ENCODE measurements at regions not wholly inside any gene's neighbourhood (a gene's known extent, or its start where the extent isn't known, plus 50 kb on each side); places are given as distances from the start of the nearest gene placed in this dataset.

DNA sequence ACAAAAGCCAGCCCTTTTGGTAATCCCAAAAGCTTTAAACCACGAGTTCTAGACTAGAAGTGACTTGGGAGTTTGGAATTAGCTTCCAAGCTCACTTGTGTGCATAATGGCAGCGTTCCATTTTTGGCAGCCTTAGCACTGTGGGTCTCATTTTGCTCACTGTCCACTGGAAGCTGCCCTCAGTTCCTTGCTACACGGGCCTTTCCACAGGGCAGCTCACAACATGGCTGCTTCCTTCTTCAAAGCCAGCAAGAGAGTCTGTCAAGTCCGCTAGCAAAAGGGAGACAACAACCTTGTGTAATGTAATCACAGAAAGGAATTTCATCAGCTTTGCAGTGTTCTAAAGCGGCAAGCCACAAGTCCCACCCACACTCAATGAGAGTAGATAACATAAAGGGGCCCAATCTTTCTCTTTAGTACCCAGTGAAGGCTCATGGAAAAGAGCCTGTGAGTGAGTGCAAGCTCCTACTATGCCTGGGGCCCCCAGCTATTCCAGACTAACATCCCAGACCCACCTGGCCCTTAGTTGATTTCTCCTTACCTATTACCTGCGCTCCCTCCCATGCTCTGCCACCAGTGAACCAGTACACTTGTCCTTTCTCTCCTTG, 168.5 kb upstream of the FOXN2 start:
- no peak for DNase-seq

DNA sequence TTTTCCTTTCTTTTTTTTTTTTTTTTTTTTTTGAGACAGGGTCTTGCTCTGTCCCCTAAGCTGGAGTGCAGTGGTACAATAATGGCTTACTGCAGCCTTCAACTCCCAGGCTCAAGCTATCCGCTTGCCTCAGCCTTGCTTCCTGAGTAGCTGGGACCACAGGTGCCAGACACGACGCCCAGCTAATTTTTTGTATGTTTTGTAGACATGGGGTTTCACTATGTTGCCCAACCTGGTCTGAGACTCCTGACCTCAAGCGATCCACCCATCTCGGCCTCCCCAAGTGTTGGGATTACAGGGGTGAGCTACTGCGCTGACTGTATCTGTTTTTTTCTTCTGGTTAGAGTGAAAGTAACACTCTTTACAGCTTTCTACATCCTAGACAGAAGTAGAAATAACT, 167.9 kb upstream of the FOXN2 start:
- no peak for DNase-seq

DNA sequence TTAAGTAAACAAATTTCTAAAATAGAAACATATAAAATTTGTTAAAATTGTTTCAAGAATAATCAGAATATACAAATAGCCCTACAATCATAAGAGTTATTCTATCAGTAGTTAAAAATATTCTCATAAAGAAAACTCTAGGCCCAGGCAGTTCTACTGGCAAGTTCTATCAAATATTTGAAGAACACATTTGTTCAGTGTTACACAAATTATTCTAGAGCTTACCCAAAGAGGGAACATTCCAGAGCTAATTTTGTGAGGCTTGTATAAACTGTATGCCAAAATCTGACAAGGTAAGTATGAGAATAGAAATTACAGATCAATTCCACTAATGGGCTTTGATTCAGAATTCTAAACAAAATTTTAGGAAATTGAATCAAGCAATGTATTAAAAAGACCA, 166.8 kb upstream of the FOXN2 start:
- no peak for DNase-seq

- DNase-seq: no peak
Observed at GRCh38 chr2:48148841-48149430, 165.5 kb upstream of the FOXN2 start.

GRCh38 chr2:48157150-48157549, 157.3 kb upstream of the FOXN2 start:
- DNase-seq: no peak

GRCh38 chr2:48161628-48162027, 152.9 kb upstream of the FOXN2 start:
- no peak for DNase-seq

- no peak for DNase-seq
Observed at GRCh38 chr2:48162742-48163141, 151.7 kb upstream of the FOXN2 start.

- DNase-seq: no peak
Observed at GRCh38 chr2:48165070-48165753, 149.3 kb upstream of the FOXN2 start.

DNA sequence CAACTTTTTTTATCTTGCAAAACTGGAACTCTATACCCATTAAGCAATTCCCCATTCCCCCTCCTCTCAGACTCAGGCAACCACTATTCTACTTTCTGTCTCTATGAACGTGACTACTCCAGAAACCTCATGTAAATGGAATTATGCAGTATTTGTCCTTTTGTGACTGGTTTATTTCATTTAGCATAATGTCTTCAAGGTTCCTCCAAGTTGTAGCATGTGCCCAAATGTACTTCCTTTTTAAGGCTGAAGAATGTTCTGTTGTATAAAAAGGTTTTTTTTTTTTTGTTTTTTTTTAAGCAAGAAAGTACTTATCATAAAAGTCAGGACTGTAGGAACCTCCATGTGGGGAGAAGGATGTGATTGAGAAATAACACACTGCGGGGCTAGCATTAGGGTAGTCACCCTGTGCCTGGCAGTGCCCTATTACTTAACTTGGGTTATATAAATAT, 145.3 kb upstream of the FOXN2 start:
- no peak for DNase-seq

GRCh38 chr2:48170281-48170680, 144.2 kb upstream of the FOXN2 start:
- DNase-seq: no peak

DNA sequence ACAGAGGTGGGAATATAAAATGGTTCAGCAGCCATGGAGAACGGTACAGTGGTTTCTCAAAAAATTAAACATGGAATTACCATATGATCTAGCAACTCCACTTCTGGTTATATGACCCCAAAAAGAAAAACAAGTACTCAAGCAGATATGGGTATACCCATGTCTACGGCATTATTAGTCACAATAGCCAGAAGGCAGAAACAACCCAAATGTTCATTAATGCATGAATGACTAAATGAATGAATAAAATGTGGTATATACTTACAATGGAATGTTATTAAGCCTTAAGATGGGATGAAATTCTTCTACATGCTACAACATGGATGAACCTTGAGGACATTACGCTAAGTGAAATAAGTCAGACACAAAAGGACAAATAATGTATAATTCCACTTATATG, 141.3 kb upstream of the FOXN2 start:
- no peak for DNase-seq

- no peak for DNase-seq
Observed at GRCh38 chr2:48174503-48174902, 140.0 kb upstream of the FOXN2 start.

DNA sequence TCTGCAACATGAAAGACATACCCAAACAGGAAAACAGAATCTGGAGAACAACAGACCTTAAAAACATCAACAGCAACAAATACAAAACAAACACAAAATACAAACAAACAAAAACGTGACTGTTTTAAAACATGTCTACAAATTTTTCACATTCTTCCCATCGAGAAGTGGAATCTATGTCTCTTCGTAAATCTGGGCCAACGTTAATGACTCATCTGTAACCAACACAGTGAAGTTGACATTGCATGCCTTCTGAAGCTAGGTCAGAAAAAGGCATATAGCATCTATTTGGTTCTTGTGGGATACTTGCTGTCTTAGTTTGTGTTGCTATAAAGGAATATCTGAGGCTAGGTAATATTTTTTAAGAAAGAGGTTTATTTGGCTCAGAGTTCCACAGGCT, 139.2 kb upstream of the FOXN2 start:
- no peak for DNase-seq

- DNase-seq: no peak
Observed at GRCh38 chr2:48175656-48176055, 138.8 kb upstream of the FOXN2 start.

GRCh38 chr2:48176876-48177275, 137.6 kb upstream of the FOXN2 start:
- DNase-seq: no peak

GRCh38 chr2:48178611-48179010, 135.9 kb upstream of the FOXN2 start:
- no peak for DNase-seq

- DNase-seq: no peak
Observed at GRCh38 chr2:48180557-48180956, 133.9 kb upstream of the FOXN2 start.

DNA sequence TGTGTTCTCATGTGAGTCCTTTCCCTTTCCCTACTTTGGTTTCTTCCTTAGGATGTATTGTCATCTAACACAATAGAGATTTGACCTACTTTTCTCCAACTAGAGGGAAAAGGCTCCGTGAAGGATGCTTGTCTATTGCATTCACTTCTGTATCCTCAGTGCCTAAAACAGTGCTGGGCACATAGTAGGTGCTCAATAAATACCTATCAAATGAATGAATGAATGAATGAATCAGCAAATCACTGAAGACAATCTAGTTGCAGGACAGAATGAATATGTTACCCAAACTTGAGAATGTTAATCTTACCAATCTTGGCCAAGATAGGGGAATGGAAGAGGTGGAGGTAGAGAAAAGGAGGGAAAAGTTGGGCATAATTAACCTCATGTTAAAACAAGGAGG, 131.2 kb upstream of the FOXN2 start:
- DNase-seq: no peak

DNA sequence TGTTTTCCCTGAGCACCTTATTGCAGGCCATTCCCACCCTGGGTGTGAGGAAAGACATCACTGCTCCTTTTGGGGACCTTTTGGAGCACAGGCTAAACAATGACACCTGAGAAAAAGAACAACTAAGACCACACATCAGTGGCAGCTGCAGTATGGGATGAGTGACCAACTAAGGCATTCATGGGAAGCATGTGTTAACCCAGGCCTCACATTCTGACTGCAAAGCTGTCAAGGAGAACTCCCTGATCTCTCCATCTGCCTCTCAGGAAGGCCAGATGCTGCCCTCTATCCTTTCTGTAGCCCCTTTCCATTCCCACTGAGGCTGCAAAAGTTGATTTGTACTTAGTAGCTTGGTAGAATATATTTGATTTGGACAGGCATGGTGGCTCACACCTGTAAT, 130.5 kb upstream of the FOXN2 start:
- DNase-seq: no peak

GRCh38 chr2:48187503-48187902, 127.0 kb upstream of the FOXN2 start:
- no peak for DNase-seq

GRCh38 chr2:48189552-48190228, 124.8 kb upstream of the FOXN2 start:
- no peak for DNase-seq

DNA sequence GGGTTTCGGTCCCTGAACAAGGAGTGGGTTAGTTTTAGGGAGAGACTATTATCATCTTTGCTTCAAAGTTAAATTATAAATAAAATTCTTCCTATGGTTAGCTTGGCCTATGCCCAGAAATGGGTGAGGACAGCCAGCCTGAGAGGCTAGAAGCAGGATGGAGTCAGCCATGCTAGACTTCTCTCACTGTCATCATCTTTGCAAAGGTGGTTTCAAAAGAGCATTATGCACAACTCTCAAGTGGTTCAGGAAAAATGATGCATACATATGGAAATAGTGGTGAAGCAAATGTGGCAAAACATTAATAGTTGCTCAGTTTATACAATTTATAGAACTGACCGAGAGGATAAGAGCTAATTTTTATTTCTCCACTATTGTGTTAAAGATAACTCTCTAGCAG, 124.3 kb upstream of the FOXN2 start:
- no peak for DNase-seq

GRCh38 chr2:48194641-48195040, 119.8 kb upstream of the FOXN2 start:
- no peak for DNase-seq

- DNase-seq: no peak
Observed at GRCh38 chr2:48195169-48195568, 119.3 kb upstream of the FOXN2 start.

All from NCI-H2029 treated with DMSO at 0.1 percent for 48 hours (cell line).